Left ventricle myocardium inferior (tissue), 1 donor: ENCODE measurements at regions not wholly inside any gene's neighbourhood (a gene's known extent, or its start where the extent isn't known, plus 50 kb on each side); places are given as distances from the start of the nearest gene placed in this dataset.

ENCODE experiments used
- DNase-seq: peaks from one replicate; pipeline ENCODE4 v3.0.0-alpha.2; 2020
- H3K27ac ChIP-seq: fragments of 200-600 bp; replicated peaks from 2 replicates; pipeline ENCODE4 v1.8.0; 2021
- H3K27me3 ChIP-seq: fragments of 200-600 bp; 2 replicates; pipeline ENCODE4 v1.8.0; 2021; ENCODE audit warnings: low read depth
- H3K36me3 ChIP-seq: fragments of 200-600 bp; 2 replicates; pipeline ENCODE4 v1.8.0; 2021
- H3K4me1 ChIP-seq: fragments of 200-600 bp; 2 replicates; pipeline ENCODE4 v1.8.0; 2021
- H3K4me3 ChIP-seq: fragments of 200-600 bp; 2 replicates; pipeline ENCODE4 v1.8.0; 2021; ENCODE audit warnings: mild to moderate bottlenecking, moderate library complexity
- H3K9me3 ChIP-seq: fragments of 200-600 bp; replicated peaks from 2 replicates; pipeline ENCODE4 v1.8.0; 2021
- intact Hi-C: fragments of 100-400 bp; cut with micrococcal nuclease; formaldehyde crosslinking; loops from one replicate; pipeline ENCODE4 v1.11.0; 2022
- TF ChIP-seq, protein P1 (sequence below): fragments of 200-600 bp; IDR thresholded peaks from 2 replicates; pipeline ENCODE4 v1.8.0; 2021; ENCODE audit warnings: antibody characterized with exemption, mild to moderate bottlenecking, borderline replicate concordance
- donor health status: DM: no; HTN: yes; CAD: no; lungs with severe emphysema.

DNA sequence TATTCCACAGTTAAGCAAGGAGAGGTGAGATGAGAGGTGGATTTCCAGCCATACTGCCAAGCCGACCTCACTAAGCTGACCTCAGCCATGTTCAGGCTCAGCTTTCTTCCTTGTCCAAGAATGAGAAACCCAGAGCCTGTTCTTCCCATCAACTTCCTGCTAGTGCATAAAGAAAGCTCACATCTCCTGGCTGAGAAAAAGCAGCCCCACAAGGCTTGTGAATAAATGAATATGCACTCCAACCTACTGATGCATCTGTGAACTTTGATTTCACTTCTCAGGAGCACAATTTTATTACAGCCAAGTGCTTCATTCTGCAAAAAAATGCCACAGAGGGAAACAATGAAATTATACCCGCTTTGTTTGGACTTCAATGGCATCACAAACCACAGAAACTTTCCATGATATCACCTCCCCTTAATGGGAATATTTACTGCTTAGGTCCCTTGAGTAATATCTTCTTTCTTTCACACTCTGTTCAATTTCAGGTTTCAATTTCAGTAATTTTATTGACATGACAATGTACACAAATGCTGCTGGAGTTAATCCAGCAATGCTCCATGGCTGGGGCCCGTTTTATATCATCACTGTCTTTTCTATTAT, 437.0 kb upstream of the PPP2R3A start:
- TF ChIP-seq, protein P1, sequence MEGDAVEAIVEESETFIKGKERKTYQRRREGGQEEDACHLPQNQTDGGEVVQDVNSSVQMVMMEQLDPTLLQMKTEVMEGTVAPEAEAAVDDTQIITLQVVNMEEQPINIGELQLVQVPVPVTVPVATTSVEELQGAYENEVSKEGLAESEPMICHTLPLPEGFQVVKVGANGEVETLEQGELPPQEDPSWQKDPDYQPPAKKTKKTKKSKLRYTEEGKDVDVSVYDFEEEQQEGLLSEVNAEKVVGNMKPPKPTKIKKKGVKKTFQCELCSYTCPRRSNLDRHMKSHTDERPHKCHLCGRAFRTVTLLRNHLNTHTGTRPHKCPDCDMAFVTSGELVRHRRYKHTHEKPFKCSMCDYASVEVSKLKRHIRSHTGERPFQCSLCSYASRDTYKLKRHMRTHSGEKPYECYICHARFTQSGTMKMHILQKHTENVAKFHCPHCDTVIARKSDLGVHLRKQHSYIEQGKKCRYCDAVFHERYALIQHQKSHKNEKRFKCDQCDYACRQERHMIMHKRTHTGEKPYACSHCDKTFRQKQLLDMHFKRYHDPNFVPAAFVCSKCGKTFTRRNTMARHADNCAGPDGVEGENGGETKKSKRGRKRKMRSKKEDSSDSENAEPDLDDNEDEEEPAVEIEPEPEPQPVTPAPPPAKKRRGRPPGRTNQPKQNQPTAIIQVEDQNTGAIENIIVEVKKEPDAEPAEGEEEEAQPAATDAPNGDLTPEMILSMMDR = no peak
- peaks cover 9% of the 10 kb centered on the region for H3K9me3 ChIP-seq
- intact Hi-C loops = no loop called here

DNA sequence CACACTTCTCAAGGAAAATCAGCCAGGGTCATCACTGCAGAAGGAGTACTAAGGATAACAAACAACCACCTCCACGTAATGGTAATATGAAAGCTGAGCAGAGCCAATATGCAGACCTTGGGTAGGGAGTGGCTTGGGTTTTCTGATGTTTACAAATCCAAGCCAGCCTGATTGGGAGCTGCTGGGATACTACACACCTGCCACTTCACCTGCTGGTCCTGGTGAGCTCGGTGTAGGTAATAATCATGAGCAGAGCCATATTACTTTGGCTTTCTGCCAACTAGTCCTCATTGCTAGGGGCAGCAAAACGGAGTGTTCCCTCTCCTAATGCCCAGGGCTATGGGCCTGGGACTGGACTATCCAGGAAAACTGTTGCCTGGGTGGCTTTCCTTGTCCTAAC, 433.5 kb upstream of the PPP2R3A start:
- intact Hi-C loops = no loop called here
- H3K27ac ChIP-seq = no peak overlapping the region
- TF ChIP-seq, protein P1 = no peak
- H3K4me3 ChIP-seq = no peak overlapping the region
- H3K27me3 ChIP-seq = peaks cover 22% of the 10 kb centered on the region
- no peaks in the 10 kb centered on the region for H3K4me1 ChIP-seq
- H3K9me3 ChIP-seq = peaks cover 15% of the 10 kb centered on the region
- no peak for DNase-seq
- H3K36me3 ChIP-seq = no peaks in the 10 kb centered on the region

More for the DNA sequence above, 437.0 kb upstream of the PPP2R3A start:
- H3K4me3 ChIP-seq = no peak overlapping the region
- DNase-seq = no peak
- no peak overlapping the region for H3K27ac ChIP-seq
- peaks cover 21% of the 10 kb centered on the region for H3K27me3 ChIP-seq
- H3K36me3 ChIP-seq = no peaks in the 10 kb centered on the region
- no peaks in the 10 kb centered on the region for H3K4me1 ChIP-seq

DNA sequence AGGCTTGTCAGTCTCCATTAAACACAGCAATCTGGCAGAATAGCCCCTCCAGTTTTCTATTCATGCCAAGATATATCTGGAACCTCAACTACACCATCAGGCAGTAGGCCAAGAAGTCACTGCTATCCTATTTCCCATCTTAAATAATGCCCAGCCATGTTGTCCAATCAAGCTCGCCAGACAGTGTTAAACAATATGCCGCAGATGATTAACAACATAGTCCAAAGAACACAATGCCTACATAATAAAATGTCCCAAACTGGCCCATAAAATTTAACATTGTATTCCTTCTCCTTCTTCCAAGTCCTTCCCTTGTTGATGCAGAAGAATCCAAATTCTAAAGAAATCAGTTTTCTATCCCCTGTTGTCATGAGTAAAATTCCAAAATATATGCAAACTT, 427.4 kb upstream of the PPP2R3A start:
- no peak for DNase-seq
- TF ChIP-seq, protein P1 = no peak
- Histone ChIP-seq H3K4me3 (no peak overlapping the region), H3K27ac (no peak overlapping the region), H3K9me3 (peaks cover 15% of the 10 kb centered on the region), H3K27me3 (peaks cover 10% of the 10 kb centered on the region), H3K4me1 (no peaks in the 10 kb centered on the region), H3K36me3 (no peaks in the 10 kb centered on the region)
- intact Hi-C loops = no loop called here

DNA sequence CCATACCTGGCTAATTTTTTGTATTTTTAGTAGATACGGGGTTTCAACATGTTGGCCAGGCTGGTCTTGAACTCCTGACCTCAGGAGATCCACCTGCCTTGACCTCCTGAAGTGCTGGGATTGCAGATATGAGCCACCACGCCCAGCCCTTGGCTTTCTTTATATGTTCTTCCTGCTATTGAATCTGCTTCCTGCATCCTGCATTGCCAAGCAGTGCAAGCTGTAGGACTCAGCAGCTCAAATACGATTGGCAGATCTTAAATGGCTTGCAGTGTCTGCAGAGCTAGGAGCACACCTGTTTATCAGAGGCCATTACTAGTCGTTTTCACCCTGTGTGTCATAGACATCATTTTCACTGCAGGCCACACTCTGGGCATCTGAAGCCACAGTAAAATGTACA, 426.2 kb upstream of the PPP2R3A start:
- TF ChIP-seq, protein P1 = no peak
- Histone ChIP-seq H3K4me3 (no peak overlapping the region), H3K27ac (no peak overlapping the region), H3K4me1 (no peaks in the 10 kb centered on the region), H3K36me3 (no peaks in the 10 kb centered on the region), H3K9me3 (peaks cover 18% of the 10 kb centered on the region), H3K27me3 (peaks cover 8% of the 10 kb centered on the region)
- intact Hi-C loops = no loop called here
- no peak for DNase-seq

DNA sequence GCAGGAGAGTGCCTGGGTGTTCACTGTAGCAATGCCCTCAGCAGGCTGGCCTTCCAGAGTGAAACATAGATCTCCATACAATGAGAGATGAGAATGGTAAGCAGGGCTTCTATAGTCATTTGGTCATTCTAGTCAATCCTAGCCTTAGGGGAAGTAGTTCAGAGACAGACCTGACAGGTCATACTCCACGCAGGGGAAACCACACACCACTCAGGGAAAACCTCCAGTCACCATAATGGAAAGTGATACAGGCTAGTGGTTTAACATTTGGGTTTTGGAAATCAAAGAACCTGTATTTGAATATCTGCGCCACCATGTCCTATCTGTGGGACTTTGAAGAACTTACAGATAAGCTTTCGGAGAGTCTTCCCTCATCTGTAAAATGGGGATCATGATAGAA, 425.7 kb upstream of the PPP2R3A start:
- intact Hi-C loops = no loop called here
- TF ChIP-seq, protein P1 = no peak
- Histone ChIP-seq H3K27me3 (peaks cover 3% of the 10 kb centered on the region), H3K27ac (no peak overlapping the region), H3K9me3 (peaks cover 18% of the 10 kb centered on the region), H3K36me3 (no peaks in the 10 kb centered on the region), H3K4me1 (no peaks in the 10 kb centered on the region), H3K4me3 (no peak overlapping the region)
- no peak for DNase-seq
